ENCODE measurements at regions not wholly inside any gene's neighbourhood (a gene's known extent, or its start where the extent isn't known, plus 50 kb on each side); places are given as distances from the start of the nearest gene placed in this dataset.

GRCh38 chr12:46465307-46465706, 92.7 kb upstream of the SLC38A2 start:
- Mint-ChIP-seq H3K4me3 (ENCODE audit: low read depth, unreplicated experiment) (no peak overlapping the region), H3K36me3 (ENCODE audit: insufficient read depth, unreplicated experiment) (peaks cover 4% of the 10 kb centered on the region), H3K9me3 (ENCODE audit: low read depth, unreplicated experiment) (no peaks in the 10 kb centered on the region), H3K4me1 (ENCODE audit: low read depth, unreplicated experiment) (peaks cover 32% of the 10 kb centered on the region), H3K27me3 (ENCODE audit: unreplicated experiment) (no peaks in the 10 kb centered on the region), H3K27ac (ENCODE audit: unreplicated experiment) (no peak overlapping the region)
- TF ChIP-seq, protein P1, sequence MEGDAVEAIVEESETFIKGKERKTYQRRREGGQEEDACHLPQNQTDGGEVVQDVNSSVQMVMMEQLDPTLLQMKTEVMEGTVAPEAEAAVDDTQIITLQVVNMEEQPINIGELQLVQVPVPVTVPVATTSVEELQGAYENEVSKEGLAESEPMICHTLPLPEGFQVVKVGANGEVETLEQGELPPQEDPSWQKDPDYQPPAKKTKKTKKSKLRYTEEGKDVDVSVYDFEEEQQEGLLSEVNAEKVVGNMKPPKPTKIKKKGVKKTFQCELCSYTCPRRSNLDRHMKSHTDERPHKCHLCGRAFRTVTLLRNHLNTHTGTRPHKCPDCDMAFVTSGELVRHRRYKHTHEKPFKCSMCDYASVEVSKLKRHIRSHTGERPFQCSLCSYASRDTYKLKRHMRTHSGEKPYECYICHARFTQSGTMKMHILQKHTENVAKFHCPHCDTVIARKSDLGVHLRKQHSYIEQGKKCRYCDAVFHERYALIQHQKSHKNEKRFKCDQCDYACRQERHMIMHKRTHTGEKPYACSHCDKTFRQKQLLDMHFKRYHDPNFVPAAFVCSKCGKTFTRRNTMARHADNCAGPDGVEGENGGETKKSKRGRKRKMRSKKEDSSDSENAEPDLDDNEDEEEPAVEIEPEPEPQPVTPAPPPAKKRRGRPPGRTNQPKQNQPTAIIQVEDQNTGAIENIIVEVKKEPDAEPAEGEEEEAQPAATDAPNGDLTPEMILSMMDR (IDR thresholded peaks at IDR 0.05; ENCODE audit: unreplicated experiment): no peak
- no peak for DNase-seq
- CTCF ChIA-PET: no interaction called here
- intact Hi-C loops (cut with micrococcal nuclease; ENCODE audit: unreplicated experiment): no loop called here
- no TSS peak for BruUV-seq (replicated peaks)

DNA sequence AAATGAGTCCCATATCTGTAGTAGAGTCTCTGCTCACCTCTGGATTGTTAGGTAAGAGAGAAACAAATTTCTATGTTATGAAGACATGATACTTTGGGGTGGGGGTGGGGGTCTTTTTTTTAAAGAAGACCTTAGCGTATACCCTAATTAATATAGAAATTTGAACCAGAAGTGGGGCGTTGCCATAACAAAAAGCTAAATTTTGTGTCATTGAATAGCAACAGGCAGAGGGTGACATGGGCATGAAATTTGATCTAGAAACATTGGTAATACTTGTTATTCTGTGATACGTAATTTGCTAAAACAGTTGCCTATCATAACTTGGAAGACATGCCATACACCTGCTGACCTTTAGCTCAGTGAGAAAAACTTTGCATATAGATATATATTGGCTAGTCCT, 92.3 kb upstream of the SLC38A2 start:
- no peak overlapping the region for H3K27ac Mint-ChIP-seq (ENCODE audit: unreplicated experiment)
- intact Hi-C loops (cut with micrococcal nuclease; ENCODE audit: unreplicated experiment): no loop called here
- no peak for DNase-seq
- H3K9me3 Mint-ChIP-seq (ENCODE audit: low read depth, unreplicated experiment): no peaks in the 10 kb centered on the region
- CTCF ChIA-PET: no interaction called here
- peaks cover 31% of the 10 kb centered on the region for H3K4me1 Mint-ChIP-seq (ENCODE audit: low read depth, unreplicated experiment)
- no peak overlapping the region for H3K4me3 Mint-ChIP-seq (ENCODE audit: low read depth, unreplicated experiment)
- H3K27me3 Mint-ChIP-seq (ENCODE audit: unreplicated experiment): no peaks in the 10 kb centered on the region
- TF ChIP-seq, protein P1 (IDR thresholded peaks at IDR 0.05; ENCODE audit: unreplicated experiment): no peak
- no TSS peak for BruUV-seq (replicated peaks)
- peaks cover 4% of the 10 kb centered on the region for H3K36me3 Mint-ChIP-seq (ENCODE audit: insufficient read depth, unreplicated experiment)

DNA sequence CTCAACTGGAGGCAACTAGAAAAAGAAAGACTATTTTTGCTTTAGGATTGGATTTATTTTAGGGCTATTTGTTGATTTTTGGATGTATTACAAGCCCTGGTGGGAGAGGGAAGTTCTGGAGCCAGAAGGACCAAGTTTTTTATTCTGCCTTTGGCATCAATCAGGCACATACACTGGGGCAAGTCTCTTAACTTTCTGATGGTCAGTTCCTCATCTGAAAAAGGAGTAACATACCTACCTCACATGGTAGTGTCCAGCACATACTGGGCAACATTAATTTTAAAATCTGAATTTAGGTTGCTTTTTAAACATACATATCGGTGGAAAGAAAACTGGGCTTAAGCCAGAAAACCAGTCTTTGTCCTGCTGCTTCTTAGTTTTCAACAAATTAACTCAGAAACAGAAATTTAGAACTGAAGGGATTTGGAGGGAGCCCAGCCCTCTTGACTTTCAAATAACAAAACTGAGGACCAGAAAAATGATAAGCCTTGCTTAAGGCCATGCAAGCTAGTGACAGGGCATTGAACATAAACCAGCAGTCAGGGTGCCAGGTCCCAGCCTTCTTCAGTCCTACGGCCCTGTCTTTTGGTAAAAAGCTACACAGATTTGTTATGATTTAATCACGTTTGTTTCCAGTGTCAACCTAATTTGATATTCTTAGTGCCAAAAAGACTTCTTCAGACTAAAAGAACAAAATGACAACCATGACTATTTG, 90.2 kb upstream of the SLC38A2 start:
- no peak overlapping the region for H3K27ac Mint-ChIP-seq (ENCODE audit: unreplicated experiment)

GRCh38 chr12:46461907-46462640, 89.5 kb upstream of the SLC38A2 start:
- no peak overlapping the region for H3K4me3 Mint-ChIP-seq (ENCODE audit: low read depth, unreplicated experiment)
- H3K4me1 Mint-ChIP-seq (ENCODE audit: low read depth, unreplicated experiment): peaks cover 33% of the 10 kb centered on the region
- H3K27ac Mint-ChIP-seq (ENCODE audit: unreplicated experiment): no peak overlapping the region
- intact Hi-C loops (cut with micrococcal nuclease; ENCODE audit: unreplicated experiment): no loop called here
- TF ChIP-seq, protein P1 (IDR thresholded peaks at IDR 0.05; ENCODE audit: unreplicated experiment): no peak
- no peaks in the 10 kb centered on the region for H3K9me3 Mint-ChIP-seq (ENCODE audit: low read depth, unreplicated experiment)
- CTCF ChIA-PET: no interaction called here
- peaks cover 3% of the 10 kb centered on the region for H3K36me3 Mint-ChIP-seq (ENCODE audit: insufficient read depth, unreplicated experiment)
- no TSS peak for BruUV-seq (replicated peaks)
- no peaks in the 10 kb centered on the region for H3K27me3 Mint-ChIP-seq (ENCODE audit: unreplicated experiment)
- no peak for DNase-seq

More for the DNA sequence above, 90.2 kb upstream of the SLC38A2 start:
- intact Hi-C loops (cut with micrococcal nuclease; ENCODE audit: unreplicated experiment): no loop called here
- Mint-ChIP-seq H3K4me1 (ENCODE audit: low read depth, unreplicated experiment) (peaks cover 40% of the 10 kb centered on the region), H3K4me3 (ENCODE audit: low read depth, unreplicated experiment) (no peak overlapping the region), H3K9me3 (ENCODE audit: low read depth, unreplicated experiment) (no peaks in the 10 kb centered on the region), H3K27me3 (ENCODE audit: unreplicated experiment) (no peaks in the 10 kb centered on the region), H3K36me3 (ENCODE audit: insufficient read depth, unreplicated experiment) (peaks cover 4% of the 10 kb centered on the region)
- BruUV-seq (replicated peaks): no TSS peak
- CTCF ChIA-PET: no interaction called here
- TF ChIP-seq, protein P1 (IDR thresholded peaks at IDR 0.05; ENCODE audit: unreplicated experiment): no peak
- DNase-seq: no peak

Measured in Calu3 (cell line).